HG03442 (cell line): ENCODE measurements at regions not wholly inside any gene's neighbourhood (a gene's known extent, or its start where the extent isn't known, plus 50 kb on each side); places are given as distances from the start of the nearest gene placed in this dataset.

Experiments used
- ATAC-seq: cut with Tn5 transposase; IDR thresholded peaks from one replicate; pipeline ENCODE4 v1.9.1; 2021; ENCODE audit warnings: mild to moderate bottlenecking, moderate library complexity; ENCODE audit not compliant: unreplicated experiment

DNA sequence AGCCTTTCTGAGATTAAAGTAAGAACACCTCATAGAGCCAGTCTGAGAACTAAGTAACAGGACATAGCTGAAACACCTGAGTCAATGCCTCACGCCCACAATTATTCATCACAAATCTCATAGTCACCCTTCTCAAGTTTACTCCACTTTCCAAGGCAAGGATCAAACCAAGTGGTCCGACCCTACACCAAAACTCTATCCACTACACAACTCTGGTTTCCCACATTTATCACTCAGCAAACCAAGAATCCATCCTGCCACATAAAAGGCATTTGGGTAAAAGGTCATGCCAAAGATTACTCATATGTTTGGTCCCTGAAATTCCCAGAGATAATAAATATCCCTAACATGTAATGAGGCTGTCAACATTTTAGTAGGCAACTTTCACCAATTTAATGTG lies 144.1 kb downstream of the RPAP3 start:
- no peak for ATAC-seq

DNA sequence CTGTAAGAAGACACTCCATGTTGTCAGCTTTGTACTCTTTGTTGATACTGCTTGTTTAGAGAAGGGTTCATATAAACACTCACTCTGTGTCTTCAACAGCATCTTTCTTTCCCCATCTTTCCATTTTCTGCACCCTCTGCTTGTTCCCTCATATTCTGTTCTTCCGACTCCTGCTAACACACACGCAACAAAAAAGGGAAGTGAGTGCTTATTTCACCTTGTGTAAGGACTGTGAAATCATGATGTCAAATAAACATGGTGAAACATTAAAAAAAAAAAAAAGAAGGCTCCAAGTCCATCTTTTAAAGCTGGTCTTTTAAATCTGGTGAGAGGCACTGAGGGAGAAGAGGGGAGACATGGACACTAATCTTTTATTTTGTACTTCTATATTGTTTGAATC lies 145.4 kb downstream of the RPAP3 start:
- ATAC-seq: no peak

DNA sequence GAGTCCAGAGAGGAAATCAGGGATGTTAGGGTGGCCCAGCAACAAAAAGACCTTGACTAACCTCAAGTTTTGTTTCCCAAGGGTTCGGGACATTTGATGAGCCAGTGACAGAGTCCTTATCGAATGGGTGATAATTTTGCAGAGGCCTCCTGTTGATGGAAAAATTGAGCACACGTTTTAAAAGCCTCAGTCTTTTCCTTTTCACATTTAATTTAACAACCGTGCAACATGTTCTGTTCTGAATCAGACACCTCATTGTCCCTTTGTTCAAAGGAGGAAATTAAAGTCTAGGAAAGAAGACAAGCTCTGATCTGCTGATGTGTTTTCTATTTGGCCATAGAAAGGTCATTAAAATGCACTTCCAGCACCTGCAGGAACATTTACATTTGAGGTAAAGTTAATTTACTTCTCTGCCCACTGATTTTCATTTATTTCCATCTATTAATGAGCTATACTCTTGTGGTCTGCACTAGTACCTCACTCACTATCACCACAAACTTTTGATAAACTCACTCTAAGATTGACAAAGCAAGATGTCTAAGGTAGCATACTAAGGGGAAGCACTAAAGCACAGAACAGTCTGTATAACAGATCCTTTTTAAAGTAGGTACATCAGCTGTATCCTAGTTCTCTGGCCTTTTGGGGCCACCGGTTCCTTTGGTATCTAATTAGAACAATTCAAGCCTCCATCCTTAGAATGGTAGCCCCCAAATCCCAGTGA lies 147.0 kb downstream of the RPAP3 start:
- no peak for ATAC-seq

DNA sequence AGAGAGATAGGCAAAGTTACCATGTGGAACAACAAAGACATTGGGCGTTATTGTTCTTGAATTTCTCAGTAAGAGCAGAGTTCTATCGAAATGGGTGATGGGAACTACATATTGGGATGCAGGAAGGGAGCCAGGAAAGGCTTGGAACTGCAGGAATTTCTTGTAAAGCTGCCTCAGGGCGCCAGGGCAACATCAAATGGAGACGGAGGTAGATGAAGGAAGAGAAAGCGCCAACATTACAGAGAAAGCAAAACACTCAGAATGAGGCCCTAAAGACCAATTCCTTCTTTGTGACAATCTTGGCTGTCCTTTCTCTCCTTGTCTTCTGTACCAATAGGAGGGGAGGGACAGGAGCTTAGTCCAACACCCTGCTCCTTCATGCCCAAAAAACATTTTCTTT lies 148.4 kb downstream of the RPAP3 start:
- ATAC-seq: no peak

DNA sequence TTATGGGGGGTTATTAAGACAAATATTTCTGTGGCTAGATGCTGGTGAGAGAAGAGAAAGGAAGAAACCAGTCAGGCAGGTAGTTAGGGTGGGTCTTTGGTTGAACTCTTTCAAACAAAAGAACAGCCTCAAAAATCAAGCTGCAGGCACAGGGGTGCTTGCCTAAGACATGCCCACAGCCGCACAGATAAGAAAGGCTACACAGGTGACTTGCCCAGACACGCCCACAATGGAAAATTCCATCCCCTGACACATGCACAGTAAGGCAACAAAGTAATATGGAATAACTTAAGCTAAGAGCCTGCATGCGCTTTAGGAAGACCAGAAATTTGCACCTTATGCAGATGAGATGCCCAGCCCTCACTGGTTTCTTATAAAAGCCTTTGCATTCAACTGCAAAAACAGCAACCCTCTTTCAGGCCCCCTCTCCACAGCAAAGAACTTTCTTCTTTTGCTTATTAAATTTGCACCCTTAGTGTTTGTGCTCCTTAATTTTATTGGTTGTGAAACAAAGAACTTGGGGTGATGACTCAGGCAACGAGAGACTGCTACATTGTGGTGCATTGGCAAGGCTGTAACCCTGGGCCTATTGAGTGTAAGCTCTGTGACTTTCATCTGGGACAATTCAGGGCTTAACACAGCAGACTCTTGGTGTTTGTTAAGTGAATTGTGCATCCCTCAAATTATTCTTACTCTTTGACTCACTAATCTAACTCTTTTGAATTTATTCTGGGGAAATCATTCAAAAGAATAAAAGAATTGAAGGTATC lies 149.4 kb downstream of the RPAP3 start:
- ATAC-seq: no peak

DNA sequence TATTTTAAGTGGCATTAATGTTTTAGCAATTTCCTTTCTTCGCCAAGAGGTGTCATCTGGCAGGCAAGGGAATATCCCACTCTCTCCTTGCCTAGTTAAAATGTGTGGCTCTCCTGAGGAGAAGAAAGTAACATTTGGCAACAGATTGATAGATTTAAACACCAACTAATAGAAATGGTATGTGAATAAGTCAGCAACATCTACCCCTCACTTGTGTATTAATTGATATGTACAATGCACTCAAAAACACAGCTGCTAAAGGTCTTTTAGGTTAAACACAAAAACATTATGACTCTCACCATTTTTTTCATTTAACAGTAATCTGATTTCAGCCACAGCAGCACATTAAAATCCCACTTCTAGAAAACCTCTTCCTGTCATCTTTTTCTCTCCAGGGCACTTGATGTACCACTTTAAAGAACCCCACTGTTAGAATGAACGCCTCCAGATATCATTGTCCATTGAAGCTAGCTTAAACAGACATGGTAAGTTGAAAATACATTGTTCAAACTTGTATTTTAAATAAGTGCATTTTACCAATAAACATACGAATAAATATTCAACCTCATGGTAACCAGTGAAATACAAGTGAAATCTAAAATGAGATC lies 151.7 kb downstream of the RPAP3 start:
- ATAC-seq: no peak

DNA sequence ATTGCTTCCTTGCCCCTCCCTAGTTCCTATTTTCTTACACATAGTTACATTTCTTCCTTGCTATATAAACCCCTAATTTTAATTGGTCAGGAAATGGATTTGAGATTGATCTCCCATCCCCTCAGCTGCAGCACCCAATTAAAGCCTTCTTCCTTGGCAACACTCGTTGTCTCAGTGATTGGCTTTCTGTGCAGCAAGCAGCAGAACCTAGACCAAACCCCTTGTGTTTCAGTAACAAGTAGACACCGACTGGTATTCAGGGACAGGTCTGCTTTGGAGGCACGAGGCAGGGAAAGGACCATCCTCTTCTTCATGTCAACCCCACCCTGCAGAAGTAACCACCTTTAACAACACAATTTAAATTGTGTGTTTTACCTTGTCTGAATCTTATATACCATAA lies 152.6 kb downstream of the RPAP3 start:
- no peak for ATAC-seq

DNA sequence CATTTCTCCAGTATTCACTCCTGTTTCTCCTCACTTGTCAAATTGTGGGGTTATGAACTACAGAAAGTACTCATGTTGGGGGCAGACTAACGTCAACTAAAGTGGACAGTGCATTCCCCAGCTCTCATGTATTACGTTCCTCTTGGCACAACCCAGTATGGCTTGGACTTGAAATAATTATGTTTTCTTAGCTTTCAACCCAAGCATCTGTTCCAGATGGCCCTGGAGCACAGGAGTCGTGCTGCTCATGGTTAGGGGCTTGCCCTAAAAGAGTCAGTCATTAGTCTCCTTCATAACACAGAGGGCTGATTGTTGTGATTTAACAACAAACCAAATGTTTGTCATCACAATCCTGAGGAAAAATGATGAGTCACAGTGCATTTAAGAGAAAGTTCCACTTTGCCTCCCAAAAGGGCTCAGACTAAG lies 154.4 kb downstream of the RPAP3 start:
- ATAC-seq: no peak

DNA sequence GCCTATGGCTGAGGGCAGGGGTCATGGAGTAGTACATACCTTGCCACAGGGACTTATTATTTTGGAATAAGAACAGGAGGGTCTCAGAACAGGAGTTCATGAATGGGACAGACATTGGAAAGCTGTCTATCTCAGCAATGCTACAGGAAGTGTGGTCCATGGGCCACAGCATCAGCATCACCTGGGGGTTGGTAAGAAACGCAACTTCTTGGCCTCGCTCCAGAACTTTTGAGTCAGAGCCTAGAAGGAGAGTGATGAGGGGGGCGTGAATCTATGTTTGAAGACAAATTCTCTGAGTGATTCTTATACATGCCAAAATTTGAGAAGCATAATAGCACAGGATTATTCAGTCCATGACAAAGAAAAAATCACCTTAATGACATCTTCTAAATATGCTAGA lies 156.6 kb downstream of the RPAP3 start:
- ATAC-seq: no peak

DNA sequence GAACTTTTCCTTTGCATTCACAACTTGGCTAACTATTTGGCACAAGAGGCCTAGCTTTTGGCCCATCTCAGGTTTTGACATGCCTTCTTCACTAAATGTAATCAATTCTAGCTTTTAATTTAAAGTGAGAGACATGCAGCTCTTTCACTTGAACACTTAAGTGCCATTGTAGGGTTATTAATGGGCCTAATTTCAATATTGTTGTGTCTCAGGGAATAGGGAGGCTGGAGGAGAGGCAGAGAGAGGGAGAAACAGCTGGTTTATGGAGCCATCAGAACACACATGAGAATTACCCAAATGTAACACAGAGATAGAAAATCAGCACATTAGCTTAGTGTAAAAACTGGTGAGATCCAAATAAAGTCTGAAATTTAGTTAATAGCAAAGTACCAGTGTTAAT lies 157.4 kb downstream of the RPAP3 start:
- no peak for ATAC-seq

DNA sequence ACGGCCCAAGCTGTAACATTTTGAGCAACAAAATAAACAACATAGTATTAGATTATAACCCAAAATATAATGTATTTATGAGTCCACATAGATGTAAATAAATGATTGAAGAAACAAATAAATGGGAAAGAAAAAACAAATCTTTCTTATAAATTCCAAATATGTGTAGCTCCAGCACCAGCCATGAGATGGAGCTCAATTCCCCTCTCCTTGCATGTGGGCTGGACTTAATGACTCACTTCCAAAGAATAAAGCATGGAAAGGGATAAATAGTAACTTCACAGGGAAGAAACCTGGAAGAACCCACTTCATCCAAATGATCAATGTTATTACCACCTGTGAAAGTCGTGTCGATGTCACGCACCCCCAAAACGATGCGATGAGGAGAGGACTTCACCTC lies 158.8 kb downstream of the RPAP3 start:
- ATAC-seq: no peak

DNA sequence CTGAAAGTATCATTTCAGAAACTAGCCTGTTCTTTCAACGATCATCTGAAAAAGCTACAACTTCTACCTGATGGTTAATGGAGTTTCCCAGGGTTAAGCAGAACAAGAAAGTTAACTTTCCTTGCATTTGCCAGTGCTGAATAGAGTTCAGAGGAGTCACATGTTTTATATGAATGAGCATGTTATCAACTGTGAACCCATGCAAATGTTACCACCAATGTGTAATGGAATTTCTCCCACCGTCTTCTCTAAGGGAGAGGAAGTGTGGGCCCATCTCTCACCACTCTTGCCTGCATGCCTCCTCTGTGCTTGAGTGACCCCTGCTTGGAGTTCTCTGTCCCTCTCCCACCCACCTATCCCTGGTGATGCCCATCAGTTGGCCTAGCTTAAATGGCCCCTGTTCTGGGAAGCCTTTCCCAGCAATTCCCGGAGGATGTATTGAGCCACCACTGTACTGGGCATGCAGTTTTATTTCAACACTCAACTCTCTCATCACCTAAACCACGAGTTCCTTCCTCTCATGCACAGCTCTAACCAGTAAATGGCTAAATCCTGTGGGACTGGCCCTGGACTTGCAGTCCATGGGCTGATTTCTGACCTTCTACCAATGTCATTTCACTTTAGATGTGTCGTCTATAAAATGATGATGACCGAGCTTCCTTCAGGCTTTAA lies 159.8 kb downstream of the RPAP3 start:
- ATAC-seq: no peak

DNA sequence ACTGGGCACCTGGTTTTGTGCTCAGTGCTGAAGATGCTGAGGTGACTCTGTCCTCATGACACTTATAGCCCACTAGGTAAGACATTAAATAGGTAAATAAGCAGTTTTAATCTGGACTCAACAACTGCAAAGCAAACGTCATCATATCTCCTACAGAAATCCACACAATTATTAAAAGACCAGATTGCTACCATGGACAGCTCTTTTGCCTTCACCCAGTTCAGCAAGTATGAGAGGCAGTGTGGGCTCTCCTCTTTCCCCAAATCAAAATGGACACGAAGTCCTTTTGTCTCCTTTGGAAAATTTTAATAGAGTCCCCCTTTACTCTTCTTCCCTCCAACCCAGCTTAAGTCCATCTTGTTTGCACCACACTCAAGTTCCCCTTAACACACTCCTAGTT lies 171.1 kb downstream of the RPAP3 start:
- ATAC-seq: no peak

DNA sequence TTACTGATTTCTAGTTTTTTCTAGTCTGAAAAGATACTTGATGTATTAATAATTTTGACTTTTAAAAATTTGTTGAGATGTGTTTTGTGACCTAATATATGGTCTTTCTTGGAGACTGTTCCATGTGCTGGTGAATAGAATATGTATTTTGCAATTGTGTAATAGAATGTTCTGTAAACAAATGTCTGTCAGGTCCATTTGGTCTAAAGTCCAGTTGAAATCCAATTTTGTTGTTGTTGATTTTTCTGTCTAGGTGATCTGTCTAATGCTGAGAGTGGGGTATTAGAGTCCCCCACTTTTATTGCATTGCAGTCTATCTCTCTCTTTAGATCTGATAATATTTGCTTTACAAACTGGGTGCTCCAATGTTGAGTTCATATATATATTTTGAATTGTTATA lies 175.8 kb downstream of the RPAP3 start:
- ATAC-seq: no peak

DNA sequence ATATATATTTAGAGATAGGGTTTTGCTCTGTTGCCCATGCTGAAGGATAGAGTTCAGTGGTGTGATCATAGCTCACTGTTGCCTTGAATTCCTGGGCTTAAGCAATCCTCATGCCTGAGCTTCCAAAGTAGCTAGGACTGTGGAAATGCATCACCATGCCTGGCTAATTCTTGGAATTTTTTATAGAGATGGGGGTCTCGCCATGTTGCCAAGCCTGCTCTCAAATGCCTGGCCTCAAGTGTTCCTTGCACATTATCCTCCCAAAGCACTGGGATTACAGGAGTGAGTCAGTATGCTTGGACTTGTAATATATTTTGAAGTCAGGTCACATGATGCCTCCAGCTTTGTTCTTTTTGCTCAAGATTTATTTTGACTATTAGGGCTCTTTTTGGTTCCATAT lies 178.0 kb downstream of the RPAP3 start:
- ATAC-seq: no peak

DNA sequence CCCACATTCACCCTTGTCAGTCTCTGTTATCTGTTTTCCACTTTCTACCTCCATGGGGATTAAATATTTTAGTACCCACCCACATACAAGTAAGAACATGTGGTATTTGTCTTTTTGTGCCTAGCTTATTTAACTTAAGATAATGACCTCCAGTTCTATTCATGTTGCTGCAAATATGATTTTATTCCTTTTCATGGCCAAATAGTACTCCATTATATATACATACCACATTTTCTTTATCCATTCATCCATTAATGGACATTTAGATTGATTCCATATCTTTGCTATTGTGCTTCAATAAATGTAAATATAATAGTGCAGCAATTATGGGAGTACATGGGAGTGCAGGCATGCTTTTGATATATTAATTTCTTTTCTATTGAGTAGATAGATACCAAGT lies 185.8 kb downstream of the RPAP3 start:
- ATAC-seq: no peak

DNA sequence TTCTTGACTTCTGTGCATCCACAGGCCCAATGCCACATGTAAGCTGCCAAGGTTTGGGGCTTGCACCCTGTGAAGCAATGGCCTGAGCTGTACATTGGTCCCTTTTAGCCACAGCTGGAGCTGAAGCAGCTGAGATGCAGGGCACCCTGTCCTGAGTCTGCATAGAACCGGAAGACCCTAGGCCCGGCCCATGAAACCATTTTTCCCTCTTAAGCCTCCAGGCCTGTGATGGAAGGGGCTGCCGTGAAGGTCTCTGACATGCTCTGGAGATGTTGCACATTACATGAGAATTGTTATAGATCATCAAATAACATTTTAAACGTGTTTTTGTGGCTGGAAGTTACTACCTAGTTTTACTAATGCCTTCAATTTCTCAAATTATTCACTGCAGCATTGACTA lies 188.7 kb downstream of the RPAP3 start:
- ATAC-seq: no peak

DNA sequence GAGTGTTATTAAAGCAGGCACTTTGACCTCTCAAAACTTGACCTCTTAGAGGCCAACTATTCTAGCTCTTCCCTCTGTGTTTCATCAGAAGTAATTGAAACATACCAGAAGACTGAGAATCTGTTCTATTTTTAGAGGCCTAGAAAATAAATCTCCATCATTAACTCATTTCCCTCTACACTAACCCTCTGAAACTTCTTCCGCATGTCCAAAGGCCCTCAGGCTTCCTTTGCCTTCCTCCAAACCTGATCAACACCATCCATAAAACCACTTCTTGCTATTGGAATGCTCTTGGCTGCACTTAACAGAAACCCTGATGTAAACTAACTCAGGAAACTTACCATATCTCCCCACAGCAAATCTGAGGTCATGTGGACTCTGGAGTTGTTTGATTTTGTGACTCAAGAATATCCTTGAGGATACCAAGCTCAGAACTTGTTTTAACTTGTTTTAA lies 196.4 kb downstream of the RPAP3 start:
- no peak for ATAC-seq

DNA sequence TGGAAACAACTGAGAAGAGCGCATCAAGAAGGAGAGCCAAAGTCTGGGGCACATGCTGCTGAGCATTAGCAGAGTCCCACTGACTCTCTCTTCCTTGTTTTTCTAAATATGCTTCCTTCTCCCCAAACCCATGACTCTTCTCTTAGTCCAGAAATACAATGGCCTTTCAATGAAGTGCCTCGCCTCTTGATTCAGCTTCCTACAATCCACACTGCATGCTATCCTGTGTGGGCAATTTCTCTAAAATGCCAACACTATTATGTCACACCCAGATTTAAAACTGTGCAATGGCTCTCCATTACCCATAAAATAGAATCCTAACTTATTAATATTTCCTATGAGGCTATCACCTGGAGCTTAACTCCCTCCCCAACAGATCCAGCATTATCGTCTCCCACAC lies 198.6 kb downstream of the RPAP3 start:
- ATAC-seq: no peak

DNA sequence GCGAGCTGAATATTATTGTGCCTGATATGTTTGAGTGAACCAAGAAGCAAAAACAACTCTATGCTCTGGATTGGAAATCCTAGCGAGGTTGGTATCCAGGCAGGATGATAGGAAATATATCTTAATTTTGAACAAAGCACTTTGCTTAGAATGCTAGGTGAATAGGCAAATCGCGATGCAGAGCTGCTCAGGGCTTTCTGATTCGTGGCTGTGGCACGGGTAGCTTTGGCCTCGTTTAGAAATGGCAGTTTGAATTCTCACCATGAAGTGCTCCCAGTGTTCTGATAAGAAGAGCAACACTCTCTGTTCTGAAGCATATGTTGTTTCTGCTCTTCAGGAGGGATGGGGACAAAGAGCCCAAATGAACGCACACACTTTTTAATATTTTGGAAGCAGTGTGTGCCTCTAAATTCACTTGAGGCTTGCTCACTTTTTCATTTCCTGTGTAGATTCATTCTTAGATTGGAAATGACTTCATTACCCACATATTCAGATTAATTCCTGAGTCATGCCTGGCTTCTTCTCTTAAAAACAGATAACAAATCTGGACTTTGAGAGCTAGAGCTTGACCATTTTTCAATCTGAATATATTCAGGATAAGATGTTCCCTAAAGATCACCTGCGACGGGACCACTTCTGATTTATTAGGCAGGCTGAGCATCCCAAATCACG lies 200.9 kb downstream of the RPAP3 start:
- ATAC-seq: no peak

DNA sequence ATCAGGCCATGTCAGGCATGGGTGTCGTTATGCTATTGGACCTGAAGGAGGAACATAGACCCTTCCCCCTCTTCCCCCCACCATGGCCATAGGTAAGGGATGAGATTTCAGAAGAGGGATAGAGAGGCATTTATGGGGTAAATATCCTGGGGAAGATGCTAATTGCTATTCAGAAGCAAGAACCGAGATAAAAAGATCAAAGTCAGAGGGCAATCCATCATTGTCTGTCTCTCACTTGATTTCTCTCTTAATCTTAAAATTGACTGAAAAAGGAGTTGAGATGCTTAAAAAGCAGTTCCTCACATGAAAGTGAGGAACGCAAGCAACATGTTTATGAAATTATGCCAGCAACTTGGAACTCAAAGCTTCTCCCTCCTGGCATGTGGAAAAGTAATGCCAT lies 212.0 kb downstream of the RPAP3 start:
- no peak for ATAC-seq
